ENCODE measurements at regions not wholly inside any gene's neighbourhood (a gene's known extent, or its start where the extent isn't known, plus 50 kb on each side); places are given as distances from the start of the nearest gene placed in this dataset.
"Not testable (repeated sequence)": the region's sequence is repeated elsewhere in the genome, so short reads cannot be mapped to it uniquely, and the experiment has no call there.

GRCh38 chr4:49141955-49142354, 155.9 kb downstream of the CWH43 start:
- POLR2A ChIA-PET; CTCF ChIA-PET; intact Hi-C loops (cut with micrococcal nuclease; ENCODE audit: unreplicated experiment); BruUV-seq (replicated peaks); ATAC-seq; DNase-seq (ENCODE audit: low read depth, low spot score); in situ Hi-C loops (cut with HindIII; ENCODE audit: low pct_unique_long_range_greater_than_20kb, low sequenced_read_pairs); H3K36me3 ChIP-seq (ENCODE audit: control insufficient read depth, insufficient read depth, low read length); H3K27ac ChIP-seq (ENCODE audit: low read length); H3K9me3 ChIP-seq (ENCODE audit: control insufficient read depth, insufficient read depth, low read depth, low read length); H3K27me3 ChIP-seq (ENCODE audit: control insufficient read depth, insufficient read depth, low read length); H3K4me3 ChIP-seq (ENCODE audit: low read depth in 2 of 2, low read length in 2 of 2); H3K4me1 ChIP-seq (ENCODE audit: control insufficient read depth, insufficient read depth, low read length): not testable (repeated sequence)

DNA sequence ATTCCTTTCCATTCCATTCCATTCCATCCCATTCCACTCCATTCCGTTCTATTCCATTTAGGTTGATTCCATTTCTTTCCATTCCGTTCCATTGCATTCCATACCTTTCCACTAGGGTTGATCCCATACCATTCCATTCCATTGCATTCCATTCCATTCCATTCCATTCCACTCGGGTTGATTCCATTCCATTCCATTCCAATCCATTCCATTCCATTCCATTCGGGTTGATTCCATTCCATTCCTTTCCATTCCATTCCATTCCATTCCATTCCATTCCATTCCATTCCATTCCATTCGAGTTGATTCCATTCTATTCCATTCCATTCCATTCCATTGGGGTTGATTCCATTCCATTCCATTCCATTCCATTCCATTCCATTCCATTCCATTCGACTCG, 161.1 kb downstream of the CWH43 start:
- in situ Hi-C loops (cut with HindIII; ENCODE audit: low pct_unique_long_range_greater_than_20kb, low sequenced_read_pairs); DNase-seq (ENCODE audit: low read depth, low spot score); H3K27ac ChIP-seq (ENCODE audit: low read length); H3K27me3 ChIP-seq (ENCODE audit: control insufficient read depth, insufficient read depth, low read length); H3K4me1 ChIP-seq (ENCODE audit: control insufficient read depth, insufficient read depth, low read length); H3K4me3 ChIP-seq (ENCODE audit: low read depth in 2 of 2, low read length in 2 of 2); intact Hi-C loops (cut with micrococcal nuclease; ENCODE audit: unreplicated experiment); POLR2A ChIA-PET; H3K36me3 ChIP-seq (ENCODE audit: control insufficient read depth, insufficient read depth, low read length); CTCF ChIA-PET; H3K9me3 ChIP-seq (ENCODE audit: control insufficient read depth, insufficient read depth, low read depth, low read length); BruUV-seq (replicated peaks): not testable (repeated sequence)
- ATAC-seq: peak; percentile 64

DNA sequence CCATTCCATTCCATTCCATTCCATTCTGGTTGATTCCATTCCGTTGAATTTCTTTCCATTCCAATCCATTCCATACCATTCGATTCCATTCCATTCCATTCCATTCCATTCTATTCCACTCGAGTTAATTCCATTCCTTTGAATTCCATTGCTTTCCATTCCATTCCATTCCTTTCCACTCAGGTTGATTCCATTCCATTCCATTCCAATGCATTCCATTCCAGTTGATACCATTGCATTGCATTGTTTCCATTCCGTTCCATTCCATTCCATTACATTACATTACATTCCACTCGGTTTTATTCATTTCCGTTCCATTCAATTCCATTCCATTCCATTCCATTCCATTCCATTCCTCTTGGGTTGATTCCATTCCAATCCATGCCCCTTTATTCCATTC, 161.5 kb downstream of the CWH43 start:
- H3K36me3 ChIP-seq (ENCODE audit: control insufficient read depth, insufficient read depth, low read length); CTCF ChIA-PET; H3K27me3 ChIP-seq (ENCODE audit: control insufficient read depth, insufficient read depth, low read length); H3K4me1 ChIP-seq (ENCODE audit: control insufficient read depth, insufficient read depth, low read length); H3K4me3 ChIP-seq (ENCODE audit: low read depth in 2 of 2, low read length in 2 of 2); H3K27ac ChIP-seq (ENCODE audit: low read length); ATAC-seq; POLR2A ChIA-PET; DNase-seq (ENCODE audit: low read depth, low spot score); BruUV-seq (replicated peaks); intact Hi-C loops (cut with micrococcal nuclease; ENCODE audit: unreplicated experiment); in situ Hi-C loops (cut with HindIII; ENCODE audit: low pct_unique_long_range_greater_than_20kb, low sequenced_read_pairs); H3K9me3 ChIP-seq (ENCODE audit: control insufficient read depth, insufficient read depth, low read depth, low read length): not testable (repeated sequence)

- H3K4me1 ChIP-seq (ENCODE audit: control insufficient read depth, insufficient read depth, low read length); CTCF ChIA-PET; POLR2A ChIA-PET; intact Hi-C loops (cut with micrococcal nuclease; ENCODE audit: unreplicated experiment); BruUV-seq (replicated peaks); H3K27me3 ChIP-seq (ENCODE audit: control insufficient read depth, insufficient read depth, low read length); in situ Hi-C loops (cut with HindIII; ENCODE audit: low pct_unique_long_range_greater_than_20kb, low sequenced_read_pairs); H3K9me3 ChIP-seq (ENCODE audit: control insufficient read depth, insufficient read depth, low read depth, low read length); H3K4me3 ChIP-seq (ENCODE audit: low read depth in 2 of 2, low read length in 2 of 2); H3K36me3 ChIP-seq (ENCODE audit: control insufficient read depth, insufficient read depth, low read length); H3K27ac ChIP-seq (ENCODE audit: low read length): not testable (repeated sequence)
- ATAC-seq (peak; percentile 89), DNase-seq (ENCODE audit: low read depth, low spot score) (peak; percentile 60)
Measured at GRCh38 chr4:49149006-49149975, 163.2 kb downstream of the CWH43 start.

DNA sequence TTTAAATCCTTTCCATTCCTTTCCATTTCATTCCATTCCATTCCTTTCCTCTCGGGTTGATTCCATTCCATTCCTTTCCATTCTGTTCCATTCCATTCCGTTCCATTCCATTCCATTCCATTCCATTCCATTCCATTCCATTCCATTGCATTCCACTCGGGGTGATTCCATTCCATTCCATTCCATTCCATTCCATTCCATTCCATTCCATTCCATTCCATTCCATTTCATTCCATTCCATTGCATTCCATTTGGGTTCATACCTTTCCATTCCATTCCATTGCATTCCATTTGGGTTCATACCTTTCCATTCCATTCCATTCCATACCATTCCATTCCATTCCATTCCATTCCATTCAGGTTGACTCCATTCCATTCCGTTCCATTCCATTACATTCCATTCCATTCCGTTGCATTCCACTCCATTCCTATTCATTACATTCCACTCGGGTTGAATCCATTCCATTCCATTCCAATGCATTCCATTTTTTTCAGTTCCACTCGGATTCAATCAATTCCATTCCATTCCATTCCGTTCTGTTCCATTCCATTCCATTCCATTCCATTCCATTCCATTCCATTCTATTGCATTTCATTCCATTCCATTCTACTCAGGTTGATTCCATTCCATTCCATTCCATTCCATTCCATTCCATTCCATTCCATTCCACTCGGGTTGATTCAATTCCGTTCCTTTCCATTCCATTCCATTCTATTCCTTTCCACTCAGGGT, 164.4 kb downstream of the CWH43 start:
- H3K9me3 ChIP-seq (ENCODE audit: control insufficient read depth, insufficient read depth, low read depth, low read length); H3K27ac ChIP-seq (ENCODE audit: low read length); H3K4me3 ChIP-seq (ENCODE audit: low read depth in 2 of 2, low read length in 2 of 2); CTCF ChIA-PET; H3K36me3 ChIP-seq (ENCODE audit: control insufficient read depth, insufficient read depth, low read length); H3K4me1 ChIP-seq (ENCODE audit: control insufficient read depth, insufficient read depth, low read length); BruUV-seq (replicated peaks); in situ Hi-C loops (cut with HindIII; ENCODE audit: low pct_unique_long_range_greater_than_20kb, low sequenced_read_pairs); intact Hi-C loops (cut with micrococcal nuclease; ENCODE audit: unreplicated experiment); H3K27me3 ChIP-seq (ENCODE audit: control insufficient read depth, insufficient read depth, low read length); DNase-seq (ENCODE audit: low read depth, low spot score); POLR2A ChIA-PET: not testable (repeated sequence)
- ATAC-seq: peak; percentile 39; the same call in 1 of the 2 replicates

DNA sequence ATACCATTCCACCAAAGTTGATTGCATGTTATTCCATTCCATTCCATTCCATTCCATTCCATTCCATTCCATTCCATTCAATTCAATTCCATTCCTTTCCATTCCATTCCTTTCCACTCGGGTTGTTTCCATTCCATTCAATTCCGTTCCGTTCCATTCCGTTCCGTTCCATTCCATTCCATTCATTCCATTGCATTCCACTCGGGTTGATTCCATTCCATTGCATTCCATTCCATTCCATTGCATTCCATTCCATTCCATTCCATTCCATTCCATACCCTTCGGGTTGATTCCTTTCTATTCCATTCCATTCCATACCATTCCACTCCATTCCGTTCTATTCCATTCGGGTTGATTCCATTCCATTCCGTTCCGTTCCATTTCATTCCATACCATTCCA, 166.9 kb downstream of the CWH43 start:
- not testable (repeated sequence) for H3K9me3 ChIP-seq (ENCODE audit: control insufficient read depth, insufficient read depth, low read depth, low read length)

DNA sequence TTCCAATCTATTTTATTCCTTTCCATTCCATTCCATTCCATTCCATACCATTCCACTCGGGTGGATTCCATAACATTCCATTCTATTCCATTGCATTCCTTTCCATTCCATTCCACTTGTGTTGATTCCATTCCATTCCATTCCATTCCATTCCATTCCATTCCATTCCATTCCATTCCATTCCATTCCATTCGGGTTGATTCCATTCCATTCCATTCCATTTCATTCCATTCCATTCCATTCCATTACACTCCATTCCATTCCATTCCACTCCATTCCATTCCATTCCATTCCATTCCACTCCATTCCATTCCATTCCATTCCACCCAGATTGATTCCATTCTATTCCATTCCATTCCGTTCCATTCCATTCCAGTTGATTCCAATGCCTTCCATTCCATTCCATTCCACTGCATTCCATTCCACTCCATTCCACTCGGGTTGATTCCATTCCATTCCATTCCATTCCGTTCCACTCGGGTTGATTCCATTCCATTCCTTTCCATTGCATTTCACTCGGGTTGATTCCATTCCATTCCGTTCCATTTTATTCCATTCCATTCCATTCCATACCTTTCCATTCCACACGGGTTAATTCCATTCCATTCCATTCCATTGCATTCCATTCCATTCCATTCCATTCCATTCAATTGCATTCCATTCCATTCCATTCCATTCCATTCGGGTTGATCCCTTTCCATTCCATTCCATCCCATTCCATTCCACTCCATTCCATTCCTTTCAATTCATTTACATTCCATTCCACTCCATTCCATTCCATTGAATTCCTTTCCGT, 168.4 kb downstream of the CWH43 start:
- H3K9me3 ChIP-seq (ENCODE audit: control insufficient read depth, insufficient read depth, low read depth, low read length); H3K4me3 ChIP-seq (ENCODE audit: low read depth in 2 of 2, low read length in 2 of 2); intact Hi-C loops (cut with micrococcal nuclease; ENCODE audit: unreplicated experiment); POLR2A ChIA-PET; H3K27ac ChIP-seq (ENCODE audit: low read length); in situ Hi-C loops (cut with HindIII; ENCODE audit: low pct_unique_long_range_greater_than_20kb, low sequenced_read_pairs); H3K36me3 ChIP-seq (ENCODE audit: control insufficient read depth, insufficient read depth, low read length); CTCF ChIA-PET; BruUV-seq (replicated peaks); H3K27me3 ChIP-seq (ENCODE audit: control insufficient read depth, insufficient read depth, low read length); H3K4me1 ChIP-seq (ENCODE audit: control insufficient read depth, insufficient read depth, low read length): not testable (repeated sequence)
- ATAC-seq (peak; percentile 67; the same call in 1 of the 2 replicates), DNase-seq (ENCODE audit: low read depth, low spot score) (peak; percentile 24)

More for the DNA sequence above, 166.9 kb downstream of the CWH43 start:
- CTCF ChIA-PET; DNase-seq (ENCODE audit: low read depth, low spot score); H3K4me1 ChIP-seq (ENCODE audit: control insufficient read depth, insufficient read depth, low read length); in situ Hi-C loops (cut with HindIII; ENCODE audit: low pct_unique_long_range_greater_than_20kb, low sequenced_read_pairs); BruUV-seq (replicated peaks); H3K36me3 ChIP-seq (ENCODE audit: control insufficient read depth, insufficient read depth, low read length); ATAC-seq; intact Hi-C loops (cut with micrococcal nuclease; ENCODE audit: unreplicated experiment); H3K4me3 ChIP-seq (ENCODE audit: low read depth in 2 of 2, low read length in 2 of 2); POLR2A ChIA-PET; H3K27me3 ChIP-seq (ENCODE audit: control insufficient read depth, insufficient read depth, low read length); H3K27ac ChIP-seq (ENCODE audit: low read length): not testable (repeated sequence)

Measured in Panc1 (cell line).